ENCODE measurements at regions not wholly inside any gene's neighbourhood (a gene's known extent, or its start where the extent isn't known, plus 50 kb on each side); places are given as distances from the start of the nearest gene placed in this dataset.

- no peak overlapping the region for H2AFZ ChIP-seq (ENCODE audit: low read depth)
- no peak overlapping the region for H3K4me3 ChIP-seq (ENCODE audit: low read depth in 2 of 2, low read length in 1 of 2)
- H3K79me2 ChIP-seq (ENCODE audit: insufficient read depth): no peaks in the 10 kb centered on the region
- WGBS (ENCODE audit: low lambda C conversion rate): 76% methylated on average over 9 of the region's 11 CpGs
- peaks cover 8% of the 10 kb centered on the region for H3F3A ChIP-seq (replicated peaks; ENCODE audit: insufficient read depth)
- H3K27me3 ChIP-seq (ENCODE audit: insufficient read depth): no peaks in the 10 kb centered on the region
- CTCF ChIA-PET: interaction anchor here (1.0 kb wide), 1 partner anchor 131 kb away, joined by 3 read pairs; no protein-coding TSS in a partner anchor
- H4K20me1 ChIP-seq (ENCODE audit: insufficient read depth): no peaks in the 10 kb centered on the region
- H3K4me1 ChIP-seq (ENCODE audit: control insufficient read depth in 1 of 2, insufficient read depth in 2 of 2, low read depth in 1 of 2, low read length in 1 of 2): peaks cover 13 to 33% of the 10 kb centered on the region in 2 experiments
- no peaks in the 10 kb centered on the region for H3K36me3 ChIP-seq (replicated peaks in 1 of 2; ENCODE audit: control insufficient read depth in 1 of 2, insufficient read depth in 2 of 2, low read length in 1 of 2)
- no peaks in the 10 kb centered on the region for H3K9me3 ChIP-seq
- H3K4me2 ChIP-seq: no peak overlapping the region
- TF ChIP-seq MXI1 (IDR thresholded peaks at IDR 0.05; ENCODE audit: low read depth, low read length) (no peak), CTCF (IDR thresholded peaks at IDR 0.05) (no peak), USF1 (IDR thresholded peaks at IDR 0.05; ENCODE audit: borderline replicate concordance, low read depth) (no peak), GABPA (IDR thresholded peaks at IDR 0.05; ENCODE audit: low read depth) (no peak), MAX (IDR thresholded peaks at IDR 0.05; ENCODE audit: low read depth) (no peak), MEF2A (IDR thresholded peaks at IDR 0.05; ENCODE audit: borderline replicate concordance, low read depth) (no peak), RXRA (IDR thresholded peaks at IDR 0.05; ENCODE audit: borderline replicate concordance, low read depth) (no peak), GATA2 (CRISPR knock-in tag; IDR thresholded peaks at IDR 0.05) (no peak), EP300 (IDR thresholded peaks at IDR 0.05; ENCODE audit: borderline replicate concordance in 1 of 2, low read depth in 1 of 2, low read length in 1 of 2) (no peak), TAF1 (IDR thresholded peaks at IDR 0.05; ENCODE audit: borderline replicate concordance, low read depth, low read length) (no peak)
- no peak overlapping the region for H3K27ac ChIP-seq (ENCODE audit: low read depth in 2 of 2, low read length in 1 of 2)
- DNase-seq: no peak
- H3K9me2 ChIP-seq: no peaks in the 10 kb centered on the region
- no peak overlapping the region for H3K9ac ChIP-seq
- POLR2A ChIA-PET: interaction anchor here (0.6 kb wide), 1 partner anchor 14 kb away, joined by 3 read pairs; no protein-coding TSS in a partner anchor
Observed at GRCh38 chr1:222040121-222040805, 298.4 kb upstream of the DUSP10 start.

GRCh38 chr1:222038971-222039370 is 297.1 kb upstream of the DUSP10 start:
- DNase-seq: no peak
- Histone ChIP-seq H3K9me3 (no peaks in the 10 kb centered on the region), H3K4me3 (ENCODE audit: low read depth in 2 of 2, low read length in 1 of 2) (no peak overlapping the region), H4K20me1 (ENCODE audit: insufficient read depth) (no peaks in the 10 kb centered on the region), H3K4me2 (no peak overlapping the region), H3K36me3 (replicated peaks in 1 of 2; ENCODE audit: control insufficient read depth in 1 of 2, insufficient read depth in 2 of 2, low read length in 1 of 2) (no peaks in the 10 kb centered on the region), H2AFZ (ENCODE audit: low read depth) (no peak overlapping the region), H3K9ac (no peak overlapping the region), H3F3A (replicated peaks; ENCODE audit: insufficient read depth) (peaks cover 4% of the 10 kb centered on the region), H3K9me2 (no peaks in the 10 kb centered on the region), H3K79me2 (ENCODE audit: insufficient read depth) (no peaks in the 10 kb centered on the region), H3K4me1 (ENCODE audit: control insufficient read depth in 1 of 2, insufficient read depth in 2 of 2, low read depth in 1 of 2, low read length in 1 of 2) (peaks cover 6 to 26% of the 10 kb centered on the region in 2 experiments), H3K27ac (ENCODE audit: low read depth in 2 of 2, low read length in 1 of 2) (no peak overlapping the region), H3K27me3 (ENCODE audit: insufficient read depth) (no peaks in the 10 kb centered on the region)
- POLR2A ChIA-PET: no interaction called here
- 68% methylated on average over 3 of the region's 3 CpGs for WGBS (ENCODE audit: low lambda C conversion rate)
- CTCF ChIA-PET: no interaction called here
- TF ChIP-seq RXRA (IDR thresholded peaks at IDR 0.05; ENCODE audit: borderline replicate concordance, low read depth) (no peak), USF2 (IDR thresholded peaks at IDR 0.05; ENCODE audit: borderline replicate concordance, low read depth, low read length) (no peak), POLR2AphosphoS5 (IDR thresholded peaks at IDR 0.05; ENCODE audit: low read depth, low read length) (no peak), SIN3A (IDR thresholded peaks at IDR 0.05; ENCODE audit: borderline replicate concordance, low read depth, low read length) (no peak), RAD21 (IDR thresholded peaks at IDR 0.05; ENCODE audit: low read length) (no peak), ZBTB33 (IDR thresholded peaks at IDR 0.05; ENCODE audit: borderline replicate concordance, low read depth) (no peak), EP300 (IDR thresholded peaks at IDR 0.05; ENCODE audit: borderline replicate concordance in 1 of 2, low read depth in 1 of 2, low read length in 1 of 2) (no peak), YY1 (IDR thresholded peaks at IDR 0.05; ENCODE audit: low read depth) (no peak), USF1 (IDR thresholded peaks at IDR 0.05; ENCODE audit: borderline replicate concordance, low read depth) (no peak), TEAD4 (IDR thresholded peaks at IDR 0.05; ENCODE audit: borderline replicate concordance, insufficient read depth) (no peak), NFIC (IDR thresholded peaks at IDR 0.05; ENCODE audit: borderline replicate concordance) (no peak), MXI1 (IDR thresholded peaks at IDR 0.05; ENCODE audit: low read depth, low read length) (no peak)
